ENCODE measurements at regions not wholly inside any gene's neighbourhood (a gene's known extent, or its start where the extent isn't known, plus 50 kb on each side); places are given as distances from the start of the nearest gene placed in this dataset.
"Not testable (repeated sequence)": the region's sequence is repeated elsewhere in the genome, so short reads cannot be mapped to it uniquely, and the experiment has no call there.

- Histone ChIP-seq H3K27ac (no peak overlapping the region), H3K4me1 (ENCODE audit: low read depth) (no peaks in the 10 kb centered on the region), H3K27me3 (no peaks in the 10 kb centered on the region), H3K4me3 (no peak overlapping the region), H3K36me3 (no peaks in the 10 kb centered on the region), H3K9me3 (ENCODE audit: low read depth) (no peaks in the 10 kb centered on the region)
- TF ChIP-seq, protein P1, sequence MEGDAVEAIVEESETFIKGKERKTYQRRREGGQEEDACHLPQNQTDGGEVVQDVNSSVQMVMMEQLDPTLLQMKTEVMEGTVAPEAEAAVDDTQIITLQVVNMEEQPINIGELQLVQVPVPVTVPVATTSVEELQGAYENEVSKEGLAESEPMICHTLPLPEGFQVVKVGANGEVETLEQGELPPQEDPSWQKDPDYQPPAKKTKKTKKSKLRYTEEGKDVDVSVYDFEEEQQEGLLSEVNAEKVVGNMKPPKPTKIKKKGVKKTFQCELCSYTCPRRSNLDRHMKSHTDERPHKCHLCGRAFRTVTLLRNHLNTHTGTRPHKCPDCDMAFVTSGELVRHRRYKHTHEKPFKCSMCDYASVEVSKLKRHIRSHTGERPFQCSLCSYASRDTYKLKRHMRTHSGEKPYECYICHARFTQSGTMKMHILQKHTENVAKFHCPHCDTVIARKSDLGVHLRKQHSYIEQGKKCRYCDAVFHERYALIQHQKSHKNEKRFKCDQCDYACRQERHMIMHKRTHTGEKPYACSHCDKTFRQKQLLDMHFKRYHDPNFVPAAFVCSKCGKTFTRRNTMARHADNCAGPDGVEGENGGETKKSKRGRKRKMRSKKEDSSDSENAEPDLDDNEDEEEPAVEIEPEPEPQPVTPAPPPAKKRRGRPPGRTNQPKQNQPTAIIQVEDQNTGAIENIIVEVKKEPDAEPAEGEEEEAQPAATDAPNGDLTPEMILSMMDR (IDR thresholded peaks at IDR 0.05; ENCODE audit: low read depth, low read length) = no peak
- no peak for DNase-seq (ENCODE audit: low read depth in 1 of 2, low spot score in 1 of 2)
These were observed 194.4 kb downstream of the TMA16 start for GRCh38 chr4:163688856-163689255.

GRCh38 chr4:163693211-163693610 is 198.7 kb downstream of the TMA16 start:
- no peaks in the 10 kb centered on the region for H3K9me3 ChIP-seq (ENCODE audit: low read depth)
- no peak overlapping the region for H3K27ac ChIP-seq
- H3K4me3 ChIP-seq = no peak overlapping the region
- DNase-seq (ENCODE audit: low read depth in 1 of 2, low spot score in 1 of 2) = no peak
- no peaks in the 10 kb centered on the region for H3K4me1 ChIP-seq (ENCODE audit: low read depth)
- H3K27me3 ChIP-seq = no peaks in the 10 kb centered on the region
- H3K36me3 ChIP-seq = no peaks in the 10 kb centered on the region
- TF ChIP-seq, protein P1 (IDR thresholded peaks at IDR 0.05; ENCODE audit: low read depth, low read length) = no peak

- H3K4me3 ChIP-seq = no peak overlapping the region
- H3K9me3 ChIP-seq (ENCODE audit: low read depth) = no peaks in the 10 kb centered on the region
- no peak for DNase-seq (ENCODE audit: low read depth in 1 of 2, low spot score in 1 of 2)
- no peaks in the 10 kb centered on the region for H3K4me1 ChIP-seq (ENCODE audit: low read depth)
- TF ChIP-seq, protein P1 (IDR thresholded peaks at IDR 0.05; ENCODE audit: low read depth, low read length) = no peak
- H3K36me3 ChIP-seq = no peaks in the 10 kb centered on the region
- H3K27ac ChIP-seq = no peak overlapping the region
- H3K27me3 ChIP-seq = no peaks in the 10 kb centered on the region
These were observed 199.3 kb downstream of the TMA16 start for GRCh38 chr4:163693776-163694175.

- DNase-seq (ENCODE audit: low read depth in 1 of 2, low spot score in 1 of 2) = no peak
- no peak overlapping the region for H3K27ac ChIP-seq
- H3K36me3 ChIP-seq = no peaks in the 10 kb centered on the region
- H3K9me3 ChIP-seq (ENCODE audit: low read depth) = no peaks in the 10 kb centered on the region
- H3K4me1 ChIP-seq (ENCODE audit: low read depth) = no peaks in the 10 kb centered on the region
- no peaks in the 10 kb centered on the region for H3K27me3 ChIP-seq
- TF ChIP-seq, protein P1 (IDR thresholded peaks at IDR 0.05; ENCODE audit: low read depth, low read length) = no peak
- no peak overlapping the region for H3K4me3 ChIP-seq
These were observed 199.9 kb downstream of the TMA16 start for GRCh38 chr4:163694385-163694784.

DNA sequence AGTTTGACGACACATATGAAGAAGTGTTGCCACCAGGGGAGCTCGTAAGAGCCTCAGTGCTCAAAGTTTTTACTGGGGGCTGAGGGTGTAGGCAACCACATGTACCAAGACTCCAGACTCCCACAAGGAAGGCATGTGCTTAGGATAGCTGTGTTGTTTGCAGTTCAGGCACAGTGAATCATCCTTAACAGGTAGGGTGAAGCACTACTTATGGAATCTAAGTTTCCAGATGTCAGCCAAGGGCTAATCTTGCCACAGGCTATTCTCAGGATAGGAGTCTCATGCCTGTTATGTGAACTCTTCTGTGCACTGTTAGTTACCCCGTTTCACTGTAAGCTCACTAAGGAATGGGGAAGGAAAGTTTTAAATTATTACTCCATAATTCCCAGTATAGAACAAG is 202.6 kb downstream of the TMA16 start:
- no peak overlapping the region for H3K27ac ChIP-seq
- H3K9me3 ChIP-seq (ENCODE audit: low read depth) = no peaks in the 10 kb centered on the region
- H3K4me1 ChIP-seq (ENCODE audit: low read depth) = no peaks in the 10 kb centered on the region
- H3K4me3 ChIP-seq = no peak overlapping the region
- DNase-seq (ENCODE audit: low read depth in 1 of 2, low spot score in 1 of 2) = no peak
- no peaks in the 10 kb centered on the region for H3K36me3 ChIP-seq
- TF ChIP-seq, protein P1 (IDR thresholded peaks at IDR 0.05; ENCODE audit: low read depth, low read length) = no peak
- no peaks in the 10 kb centered on the region for H3K27me3 ChIP-seq

DNA sequence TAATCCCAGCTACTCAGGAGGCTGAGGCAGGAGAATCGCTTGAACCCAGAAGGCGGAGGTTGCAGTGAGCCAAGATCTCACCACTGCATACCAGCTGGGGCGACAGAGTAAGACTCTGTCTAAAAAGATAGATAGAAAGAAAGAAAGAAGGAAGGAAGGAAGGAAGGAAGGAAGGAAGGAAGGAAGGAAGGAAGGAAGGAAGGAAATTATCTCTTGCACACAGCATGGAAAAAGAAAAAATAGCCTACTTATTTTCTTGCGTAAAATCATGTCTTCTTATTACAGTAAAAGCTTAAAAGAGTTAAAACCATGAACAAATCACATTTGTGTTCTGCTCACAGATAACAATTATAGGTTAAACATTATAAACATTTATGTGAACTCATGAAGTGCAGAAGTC is 205.9 kb downstream of the TMA16 start:
- not testable (repeated sequence) for H3K27me3 ChIP-seq; DNase-seq (ENCODE audit: low read depth in 1 of 2, low spot score in 1 of 2); H3K4me1 ChIP-seq (ENCODE audit: low read depth); H3K36me3 ChIP-seq; H3K9me3 ChIP-seq (ENCODE audit: low read depth); H3K27ac ChIP-seq; H3K4me3 ChIP-seq
